BLaER1 treated with 17β-estradiol and CSF1 and Interleukin-3, amounts not matched to agents 10 nM and 100 nM (cell line): ENCODE measurements at regions not wholly inside any gene's neighbourhood (a gene's known extent, or its start where the extent isn't known, plus 50 kb on each side); places are given as distances from the start of the nearest gene placed in this dataset.

ENCODE experiments used
- H3K27ac ChIP-seq, 11 experiments: shearing (Covaris generic); formaldehyde crosslinking; 2 replicates each; pipeline ENCODE4 v1.8.1; 2022
- H3K27me3 ChIP-seq, 11 experiments: shearing (Covaris generic); formaldehyde crosslinking; 2 replicates each; pipeline ENCODE4 v1.8.1; 2022
- H3K36me3 ChIP-seq, 11 experiments: shearing (Covaris generic); formaldehyde crosslinking; 2 replicates each; pipeline ENCODE4 v1.8.1; 2022
- H3K4me1 ChIP-seq, 10 experiments: shearing (Covaris generic); formaldehyde crosslinking; 2 replicates each; pipeline ENCODE4 v1.8.1; 2022
- H3K4me2 ChIP-seq, 11 experiments: shearing (Covaris generic); formaldehyde crosslinking; 2 replicates each; pipeline ENCODE4 v1.8.1; 2022
- H3K4me3 ChIP-seq, 10 experiments: shearing (Covaris generic); formaldehyde crosslinking; 2 replicates each; pipeline ENCODE4 v1.8.1; 2022
- H3K9ac ChIP-seq, 11 experiments: shearing (Covaris generic); formaldehyde crosslinking; 2 replicates each; pipeline ENCODE4 v1.8.1; 2022
- H3K9me3 ChIP-seq, 11 experiments: shearing (Covaris generic); formaldehyde crosslinking; replicated peaks in 1 of 11; 2 replicates each; pipeline ENCODE4 v1.8.1; 2022
- H4K20me1 ChIP-seq, 11 experiments: shearing (Covaris generic); formaldehyde crosslinking; 2 replicates each; pipeline ENCODE4 v1.8.1; 2022
- Cebpa-rat ChIP-seq, 11 experiments: shearing (Covaris generic); IDR thresholded peaks; 2 replicates each; pipeline ENCODE4 v1.8.1; 2022

GRCh38 chr5:165560648-165561047 lies 2055.2 kb downstream of the MAT2B start:
- peak overlapping the region; percentile 45 to 76 (median 63); a peak in 21 of 22 replicates for H3K4me2 ChIP-seq
- H3K36me3 ChIP-seq: no peaks in the 10 kb centered on the region
- no peak for TF ChIP-seq Cebpa-rat (IDR thresholded peaks at IDR 0.05)
- H3K4me1 ChIP-seq: peaks cover 17 to 25% (median 22%) of the 10 kb centered on the region in 10 experiments
- H3K4me3 ChIP-seq: no peak overlapping the region
- peak overlapping the region in 9 of 11 experiments; percentile 60 to 81 (median 66); a peak in 18 of 22 replicates for H3K27ac ChIP-seq
- peak overlapping the region in 1 of 11 experiments; percentile 20; a peak in 1 of 22 replicates for H3K9ac ChIP-seq
- H3K9me3 ChIP-seq: peaks cover 0 to 12% (median 6%) of the 10 kb centered on the region in 11 experiments; a peak in 10 of 22 replicates
- no peaks in the 10 kb centered on the region for H4K20me1 ChIP-seq
- H3K27me3 ChIP-seq: no peaks in the 10 kb centered on the region

- Histone ChIP-seq H3K27ac (no peak overlapping the region), H3K4me3 (no peak overlapping the region)
Measured at GRCh38 chr5:165565911-165566310, 2060.5 kb downstream of the MAT2B start.

GRCh38 chr5:165569551-165569950 lies 2064.1 kb downstream of the MAT2B start:
- no peak for TF ChIP-seq Cebpa-rat (IDR thresholded peaks at IDR 0.05)
- Histone ChIP-seq H3K9me3 (peaks cover 13 to 40% (median 24%) of the 10 kb centered on the region in 11 experiments; a peak in 19 of 22 replicates), H3K27ac (peak overlapping the region in 1 of 11 experiments; percentile 39; a peak in 1 of 22 replicates), H3K4me2 (no peak overlapping the region), H3K36me3 (no peaks in the 10 kb centered on the region), H3K9ac (no peak overlapping the region), H3K4me1 (peaks cover 0 to 33% (median 6%) of the 10 kb centered on the region in 10 experiments; a peak in 10 of 20 replicates), H3K4me3 (no peak overlapping the region), H3K27me3 (no peaks in the 10 kb centered on the region), H4K20me1 (no peaks in the 10 kb centered on the region)

More at GRCh38 chr5:165565911-165566310, 2060.5 kb downstream of the MAT2B start:
- TF ChIP-seq Cebpa-rat (IDR thresholded peaks at IDR 0.05): no peak
- no peak overlapping the region for H3K9ac ChIP-seq
- H4K20me1 ChIP-seq: no peaks in the 10 kb centered on the region
- no peak overlapping the region for H3K4me2 ChIP-seq
- H3K4me1 ChIP-seq: peaks cover 0 to 14% (median 3%) of the 10 kb centered on the region in 10 experiments; a peak in 13 of 20 replicates
- peaks cover 7 to 27% (median 14%) of the 10 kb centered on the region in 11 experiments; a peak in 17 of 22 replicates for H3K9me3 ChIP-seq
- no peaks in the 10 kb centered on the region for H3K36me3 ChIP-seq
- H3K27me3 ChIP-seq: no peaks in the 10 kb centered on the region

- H3K36me3 ChIP-seq: no peaks in the 10 kb centered on the region
- H3K27ac ChIP-seq: no peak overlapping the region
- H3K4me3 ChIP-seq: no peak overlapping the region
- H3K9me3 ChIP-seq: peaks cover 13 to 40% (median 24%) of the 10 kb centered on the region in 11 experiments; a peak in 19 of 22 replicates
- no peak overlapping the region for H3K9ac ChIP-seq
- no peaks in the 10 kb centered on the region for H3K27me3 ChIP-seq
- H3K4me2 ChIP-seq: peak overlapping the region in 4 of 11 experiments; percentile 35 to 72 (median 46); a peak in 7 of 22 replicates
- H3K4me1 ChIP-seq: peaks cover 0 to 39% (median 7%) of the 10 kb centered on the region in 10 experiments; a peak in 10 of 20 replicates
- no peaks in the 10 kb centered on the region for H4K20me1 ChIP-seq
- no peak for TF ChIP-seq Cebpa-rat (IDR thresholded peaks at IDR 0.05)
Measured at GRCh38 chr5:165573445-165573844, 2068.0 kb downstream of the MAT2B start.

- peak overlapping the region in 1 of 11 experiments; percentile 6; a peak in 2 of 22 replicates for H3K27ac ChIP-seq
- H3K4me2 ChIP-seq: peak overlapping the region in 6 of 11 experiments; percentile 12 to 72 (median 36); a peak in 10 of 22 replicates
- no peaks in the 10 kb centered on the region for H3K27me3 ChIP-seq
- TF ChIP-seq Cebpa-rat (IDR thresholded peaks at IDR 0.05): no peak
- no peak overlapping the region for H3K4me3 ChIP-seq
- H3K9me3 ChIP-seq: peaks cover 13 to 37% (median 24%) of the 10 kb centered on the region in 11 experiments; a peak in 19 of 22 replicates
- no peaks in the 10 kb centered on the region for H3K36me3 ChIP-seq
- H3K4me1 ChIP-seq: peaks cover 0 to 39% (median 7%) of the 10 kb centered on the region in 10 experiments; a peak in 10 of 20 replicates
- no peaks in the 10 kb centered on the region for H4K20me1 ChIP-seq
- H3K9ac ChIP-seq: no peak overlapping the region
Measured at GRCh38 chr5:165574100-165574499, 2068.7 kb downstream of the MAT2B start.

- no peak overlapping the region for H3K9ac ChIP-seq
- H3K36me3 ChIP-seq: no peaks in the 10 kb centered on the region
- H3K4me3 ChIP-seq: no peak overlapping the region
- H3K4me1 ChIP-seq: peaks cover 0 to 22% (median 4%) of the 10 kb centered on the region in 10 experiments; a peak in 10 of 20 replicates
- H3K27ac ChIP-seq: no peak overlapping the region
- no peak overlapping the region for H3K4me2 ChIP-seq
- TF ChIP-seq Cebpa-rat (IDR thresholded peaks at IDR 0.05): no peak
- H4K20me1 ChIP-seq: no peaks in the 10 kb centered on the region
- H3K9me3 ChIP-seq: peaks cover 0 to 10% (median 3%) of the 10 kb centered on the region in 11 experiments; a peak in 13 of 22 replicates
- H3K27me3 ChIP-seq: no peaks in the 10 kb centered on the region
Measured at GRCh38 chr5:165576678-165577275, 2071.4 kb downstream of the MAT2B start.

- no peaks in the 10 kb centered on the region for H4K20me1 ChIP-seq
- H3K36me3 ChIP-seq: no peaks in the 10 kb centered on the region
- H3K27me3 ChIP-seq: no peaks in the 10 kb centered on the region
- H3K9ac ChIP-seq: no peak overlapping the region
- no peak overlapping the region for H3K4me2 ChIP-seq
- no peak for TF ChIP-seq Cebpa-rat (IDR thresholded peaks at IDR 0.05)
- H3K4me3 ChIP-seq: no peak overlapping the region
- peaks cover 0 to 5% (median 0%) of the 10 kb centered on the region in 10 experiments; a peak in 5 of 20 replicates for H3K4me1 ChIP-seq
- no peak overlapping the region for H3K27ac ChIP-seq
- no peaks in the 10 kb centered on the region for H3K9me3 ChIP-seq
Measured at GRCh38 chr5:165579911-165580310, 2074.5 kb downstream of the MAT2B start.

- Histone ChIP-seq H3K27me3 (no peaks in the 10 kb centered on the region), H3K4me1 (peaks cover 0 to 6% (median 0%) of the 10 kb centered on the region in 10 experiments; a peak in 3 of 20 replicates), H3K36me3 (no peaks in the 10 kb centered on the region), H4K20me1 (no peaks in the 10 kb centered on the region), H3K9me3 (no peaks in the 10 kb centered on the region), H3K27ac (no peak overlapping the region), H3K4me3 (no peak overlapping the region), H3K9ac (no peak overlapping the region), H3K4me2 (no peak overlapping the region)
- TF ChIP-seq Cebpa-rat (IDR thresholded peaks at IDR 0.05): no peak
Measured at GRCh38 chr5:165594693-165595092, 2089.3 kb downstream of the MAT2B start.

- Histone ChIP-seq H3K36me3 (no peaks in the 10 kb centered on the region), H3K4me2 (no peak overlapping the region), H3K4me3 (no peak overlapping the region), H3K27me3 (no peaks in the 10 kb centered on the region), H4K20me1 (no peaks in the 10 kb centered on the region), H3K4me1 (no peaks in the 10 kb centered on the region), H3K9ac (no peak overlapping the region), H3K27ac (no peak overlapping the region), H3K9me3 (no peaks in the 10 kb centered on the region)
- TF ChIP-seq Cebpa-rat (IDR thresholded peaks at IDR 0.05): no peak
Measured at GRCh38 chr5:165602529-165602928, 2097.1 kb downstream of the MAT2B start.
